ENCODE measurements at regions not wholly inside any gene's neighbourhood (a gene's known extent, or its start where the extent isn't known, plus 50 kb on each side); places are given as distances from the start of the nearest gene placed in this dataset.

- Mint-ChIP-seq H3K36me3 (ENCODE audit: low read depth, unreplicated experiment) (no peaks in the 10 kb centered on the region), H3K27me3 (ENCODE audit: unreplicated experiment) (no peaks in the 10 kb centered on the region), H3K4me3 (ENCODE audit: unreplicated experiment) (no peak overlapping the region), H3K27ac (ENCODE audit: unreplicated experiment) (no peak overlapping the region), H3K9me3 (ENCODE audit: unreplicated experiment) (no peaks in the 10 kb centered on the region), H3K4me1 (ENCODE audit: unreplicated experiment) (no peaks in the 10 kb centered on the region)
- no peak for DNase-seq (ENCODE audit: low spot score)
- TF ChIP-seq CTCF (IDR thresholded peaks at IDR 0.05; ENCODE audit: unreplicated experiment), result no peak
Observed at GRCh38 chr12:19759227-19759626, 319.9 kb downstream of the AEBP2 start.

DNA sequence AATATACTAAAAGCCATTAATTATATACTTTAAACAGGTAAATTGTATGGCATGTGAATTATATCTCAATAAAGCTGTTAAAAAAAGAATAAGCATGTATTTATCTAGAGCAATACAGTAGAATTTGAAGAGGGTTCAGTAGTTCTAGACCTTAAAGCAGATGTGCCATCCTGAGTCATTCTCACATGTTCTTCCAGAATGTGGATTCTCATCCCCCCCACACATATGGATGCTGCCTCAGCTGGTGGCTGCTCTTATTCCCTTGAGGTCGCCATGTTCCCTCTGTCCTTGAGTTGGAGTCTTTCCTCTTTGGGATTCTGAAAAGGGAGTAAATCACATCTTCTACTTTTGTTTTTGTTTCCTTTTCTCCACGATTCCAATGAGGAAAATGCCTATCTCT, 321.3 kb downstream of the AEBP2 start:
- no peak for DNase-seq (ENCODE audit: low spot score)
- Mint-ChIP-seq H3K4me1 (ENCODE audit: unreplicated experiment) (no peaks in the 10 kb centered on the region), H3K27me3 (ENCODE audit: unreplicated experiment) (no peaks in the 10 kb centered on the region), H3K4me3 (ENCODE audit: unreplicated experiment) (no peak overlapping the region), H3K9me3 (ENCODE audit: unreplicated experiment) (no peaks in the 10 kb centered on the region), H3K27ac (ENCODE audit: unreplicated experiment) (no peak overlapping the region), H3K36me3 (ENCODE audit: low read depth, unreplicated experiment) (no peaks in the 10 kb centered on the region)
- no peak for TF ChIP-seq CTCF (IDR thresholded peaks at IDR 0.05; ENCODE audit: unreplicated experiment)

- Mint-ChIP-seq H3K27me3 (ENCODE audit: unreplicated experiment) (no peaks in the 10 kb centered on the region), H3K4me1 (ENCODE audit: unreplicated experiment) (no peaks in the 10 kb centered on the region), H3K27ac (ENCODE audit: unreplicated experiment) (no peak overlapping the region), H3K9me3 (ENCODE audit: unreplicated experiment) (no peaks in the 10 kb centered on the region), H3K36me3 (ENCODE audit: low read depth, unreplicated experiment) (no peaks in the 10 kb centered on the region), H3K4me3 (ENCODE audit: unreplicated experiment) (no peak overlapping the region)
- no peak for TF ChIP-seq CTCF (IDR thresholded peaks at IDR 0.05; ENCODE audit: unreplicated experiment)
- DNase-seq (ENCODE audit: low spot score), result no peak
Observed at GRCh38 chr12:19761463-19761862, 322.2 kb downstream of the AEBP2 start.

DNA sequence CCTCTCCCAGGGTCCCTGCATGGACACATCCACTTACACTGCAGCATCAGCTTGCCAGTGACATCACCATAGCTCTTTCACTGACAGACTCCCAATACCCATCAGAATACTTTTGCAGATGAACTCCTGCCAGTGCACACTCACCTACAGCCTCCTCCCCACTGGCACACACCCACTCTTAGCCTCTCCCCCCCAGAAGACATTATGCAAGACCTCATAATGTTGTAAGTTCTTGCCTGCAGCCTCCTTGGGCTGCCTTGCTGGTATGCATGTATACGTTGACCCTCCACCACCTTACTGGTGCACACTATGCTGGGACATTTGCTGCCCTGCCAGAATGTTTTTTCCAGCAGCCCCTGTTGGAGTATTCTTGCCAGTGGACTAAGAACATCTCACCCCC, 324.2 kb downstream of the AEBP2 start:
- no peaks in the 10 kb centered on the region for H3K36me3 Mint-ChIP-seq (ENCODE audit: low read depth, unreplicated experiment)
- no peak for DNase-seq (ENCODE audit: low spot score)
- H3K4me3 Mint-ChIP-seq (ENCODE audit: unreplicated experiment), result no peak overlapping the region
- H3K9me3 Mint-ChIP-seq (ENCODE audit: unreplicated experiment), result no peaks in the 10 kb centered on the region
- no peaks in the 10 kb centered on the region for H3K27me3 Mint-ChIP-seq (ENCODE audit: unreplicated experiment)
- no peak for TF ChIP-seq CTCF (IDR thresholded peaks at IDR 0.05; ENCODE audit: unreplicated experiment)
- H3K4me1 Mint-ChIP-seq (ENCODE audit: unreplicated experiment), result no peaks in the 10 kb centered on the region
- no peak overlapping the region for H3K27ac Mint-ChIP-seq (ENCODE audit: unreplicated experiment)

DNA sequence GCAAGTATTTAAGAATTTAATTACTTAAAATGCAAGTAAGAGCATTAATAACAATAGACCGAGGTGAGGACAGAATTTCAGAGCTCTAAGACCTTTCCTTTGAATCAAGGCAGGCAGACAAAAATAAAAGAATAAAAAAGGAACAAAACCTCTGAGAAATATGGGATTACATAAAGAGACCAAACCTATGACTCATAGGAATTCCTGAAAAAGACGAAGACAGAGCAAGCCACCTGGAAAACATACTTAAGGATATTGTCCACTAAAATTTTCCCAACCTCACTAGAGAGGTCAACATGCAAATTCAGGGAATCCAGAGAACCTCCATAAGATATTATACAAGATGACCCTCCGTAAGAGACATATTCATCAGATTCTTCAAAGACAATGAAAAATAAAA, 325.1 kb downstream of the AEBP2 start:
- TF ChIP-seq CTCF (IDR thresholded peaks at IDR 0.05; ENCODE audit: unreplicated experiment), result no peak
- Mint-ChIP-seq H3K4me3 (ENCODE audit: unreplicated experiment) (no peak overlapping the region), H3K27ac (ENCODE audit: unreplicated experiment) (no peak overlapping the region), H3K9me3 (ENCODE audit: unreplicated experiment) (no peaks in the 10 kb centered on the region), H3K27me3 (ENCODE audit: unreplicated experiment) (no peaks in the 10 kb centered on the region), H3K4me1 (ENCODE audit: unreplicated experiment) (no peaks in the 10 kb centered on the region), H3K36me3 (ENCODE audit: low read depth, unreplicated experiment) (no peaks in the 10 kb centered on the region)
- no peak for DNase-seq (ENCODE audit: low spot score)
